GM12892 (cell line): ENCODE measurements at regions not wholly inside any gene's neighbourhood (a gene's known extent, or its start where the extent isn't known, plus 50 kb on each side); places are given as distances from the start of the nearest gene placed in this dataset.

Source experiments
- POLR2A ChIP-seq: IDR thresholded peaks from 2 replicates; pipeline ENCODE4 v1.6.1; 2011; ENCODE audit warnings: low read depth, low read length, control low read depth
- POLR2AphosphoS5 ChIP-seq: IDR thresholded peaks from 2 replicates; pipeline ENCODE4 v1.6.1; 2011; ENCODE audit warnings: low read depth, low read length, control low read depth
- TAF1 ChIP-seq: IDR thresholded peaks from 2 replicates; pipeline ENCODE4 v1.6.1; 2011; ENCODE audit warnings: low read depth, mild to moderate bottlenecking, control low read depth, low read length, borderline replicate concordance

- TF ChIP-seq POLR2A (no peak), TAF1 (no peak), POLR2AphosphoS5 (no peak)
These were observed 61.7 kb upstream of the PPP2R2B start for GRCh38 chr5:146940295-146940694.
